Nephron progenitor cell (in vitro differentiated cells): ENCODE measurements at regions not wholly inside any gene's neighbourhood (a gene's known extent, or its start where the extent isn't known, plus 50 kb on each side); places are given as distances from the start of the nearest gene placed in this dataset.

Experiments used
- DNase-seq: peaks from one replicate; pipeline ENCODE4 v3.0.0; 2021
- H3K27ac Mint-ChIP-seq: 2 replicates; pipeline ENCODE4 v1.8.0; 2021; ENCODE audit warnings: mild to moderate bottlenecking, moderate library complexity, mixed read lengths
- H3K27me3 Mint-ChIP-seq: 2 replicates; pipeline ENCODE4 v1.8.0; 2021; ENCODE audit warnings: mild to moderate bottlenecking, low read depth, mixed read lengths; ENCODE audit not compliant: poor library complexity
- H3K36me3 Mint-ChIP-seq: 2 replicates; pipeline ENCODE4 v1.8.0; 2021; ENCODE audit warnings: low read depth, mixed read lengths
- H3K4me1 Mint-ChIP-seq: 2 replicates; pipeline ENCODE4 v1.8.0; 2021; ENCODE audit warnings: mixed read lengths
- H3K4me3 Mint-ChIP-seq: 2 replicates; pipeline ENCODE4 v1.8.0; 2021; ENCODE audit warnings: mild to moderate bottlenecking, moderate library complexity, mixed read lengths
- H3K9me3 Mint-ChIP-seq: 2 replicates; pipeline ENCODE4 v1.8.0; 2021; ENCODE audit warnings: mild to moderate bottlenecking, moderate library complexity, mixed read lengths
- TF ChIP-seq, protein P1 (sequence below): fragments of 200-600 bp; sonication (generic); IDR thresholded peaks from 2 replicates; pipeline ENCODE4 v1.5.0; 2021; ENCODE audit warnings: antibody characterized with exemption

DNA sequence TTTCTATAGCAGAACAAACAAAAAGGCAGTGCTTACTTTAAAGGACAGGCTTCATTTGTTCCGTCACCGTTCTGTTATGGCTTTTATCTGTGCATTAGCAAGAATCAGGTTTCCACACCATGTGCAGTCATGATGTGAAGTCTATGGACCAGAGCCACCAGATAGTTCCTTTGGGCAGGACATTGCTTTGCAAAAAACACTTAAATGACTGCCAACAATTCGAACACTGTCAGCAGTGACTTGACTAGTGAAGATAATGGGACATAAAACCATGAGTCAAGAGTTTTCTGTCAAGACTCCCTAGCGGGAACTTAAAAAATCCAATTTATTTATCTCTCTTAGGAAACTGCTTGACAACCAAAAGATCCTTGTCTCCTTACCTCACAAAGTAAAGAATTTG lies 80.3 kb downstream of the NKX2-1 start:
- no peak overlapping the region for H3K4me3 Mint-ChIP-seq
- peaks cover 70% of the 10 kb centered on the region for H3K27me3 Mint-ChIP-seq
- no peak for DNase-seq
- peaks cover 56% of the 10 kb centered on the region for H3K4me1 Mint-ChIP-seq
- H3K36me3 Mint-ChIP-seq = no peaks in the 10 kb centered on the region
- TF ChIP-seq, protein P1, sequence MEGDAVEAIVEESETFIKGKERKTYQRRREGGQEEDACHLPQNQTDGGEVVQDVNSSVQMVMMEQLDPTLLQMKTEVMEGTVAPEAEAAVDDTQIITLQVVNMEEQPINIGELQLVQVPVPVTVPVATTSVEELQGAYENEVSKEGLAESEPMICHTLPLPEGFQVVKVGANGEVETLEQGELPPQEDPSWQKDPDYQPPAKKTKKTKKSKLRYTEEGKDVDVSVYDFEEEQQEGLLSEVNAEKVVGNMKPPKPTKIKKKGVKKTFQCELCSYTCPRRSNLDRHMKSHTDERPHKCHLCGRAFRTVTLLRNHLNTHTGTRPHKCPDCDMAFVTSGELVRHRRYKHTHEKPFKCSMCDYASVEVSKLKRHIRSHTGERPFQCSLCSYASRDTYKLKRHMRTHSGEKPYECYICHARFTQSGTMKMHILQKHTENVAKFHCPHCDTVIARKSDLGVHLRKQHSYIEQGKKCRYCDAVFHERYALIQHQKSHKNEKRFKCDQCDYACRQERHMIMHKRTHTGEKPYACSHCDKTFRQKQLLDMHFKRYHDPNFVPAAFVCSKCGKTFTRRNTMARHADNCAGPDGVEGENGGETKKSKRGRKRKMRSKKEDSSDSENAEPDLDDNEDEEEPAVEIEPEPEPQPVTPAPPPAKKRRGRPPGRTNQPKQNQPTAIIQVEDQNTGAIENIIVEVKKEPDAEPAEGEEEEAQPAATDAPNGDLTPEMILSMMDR = no peak
- no peaks in the 10 kb centered on the region for H3K9me3 Mint-ChIP-seq
- no peak overlapping the region for H3K27ac Mint-ChIP-seq

DNA sequence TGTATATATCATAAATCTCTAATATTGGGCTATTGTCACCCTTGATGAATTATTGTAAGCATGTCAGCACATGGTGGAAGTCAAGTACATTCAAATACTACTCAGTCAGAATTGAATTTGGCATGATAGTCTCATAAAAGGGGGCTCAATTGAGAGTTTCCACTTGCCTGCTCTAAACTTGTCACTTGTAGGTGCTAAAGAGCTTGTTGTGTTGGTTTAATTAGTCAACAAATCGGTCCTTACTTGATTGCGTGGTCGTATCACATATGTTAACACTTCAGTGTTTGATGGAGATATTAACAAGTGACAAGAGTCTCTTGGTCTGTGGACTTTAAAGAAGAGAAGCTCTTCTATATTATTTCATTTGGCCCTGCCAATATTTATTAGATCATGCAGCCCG lies 81.1 kb downstream of the NKX2-1 start:
- peaks cover 62% of the 10 kb centered on the region for H3K27me3 Mint-ChIP-seq
- H3K4me1 Mint-ChIP-seq = peaks cover 50% of the 10 kb centered on the region
- H3K9me3 Mint-ChIP-seq = no peaks in the 10 kb centered on the region
- no peak overlapping the region for H3K27ac Mint-ChIP-seq
- TF ChIP-seq, protein P1 = no peak
- H3K4me3 Mint-ChIP-seq = no peak overlapping the region
- H3K36me3 Mint-ChIP-seq = no peaks in the 10 kb centered on the region
- no peak for DNase-seq

DNA sequence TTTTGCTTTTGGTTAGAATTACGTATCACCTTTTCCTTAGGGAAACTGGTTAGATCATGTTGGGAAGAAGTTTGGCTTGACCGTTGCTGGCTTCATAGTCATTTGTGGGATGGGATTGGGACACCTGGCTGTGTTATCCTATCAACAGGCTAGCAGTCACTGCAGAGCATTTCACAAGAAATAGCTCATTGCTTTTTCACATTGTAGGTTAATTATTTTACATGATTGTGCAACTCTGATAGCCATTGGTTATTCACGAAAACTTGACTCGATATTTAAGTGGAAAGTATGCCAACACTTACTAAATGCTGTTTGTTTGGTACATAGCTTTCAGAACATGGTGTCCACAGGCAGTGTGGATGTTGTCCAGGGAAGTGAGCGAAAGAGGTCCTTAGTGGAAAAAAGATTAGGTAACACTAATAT lies 89.4 kb downstream of the NKX2-1 start:
- no peak for DNase-seq
- Mint-ChIP-seq H3K4me3 (no peak overlapping the region), H3K9me3 (no peaks in the 10 kb centered on the region), H3K27me3 (peaks cover 32% of the 10 kb centered on the region), H3K27ac (no peak overlapping the region), H3K36me3 (no peaks in the 10 kb centered on the region), H3K4me1 (no peaks in the 10 kb centered on the region)
- TF ChIP-seq, protein P1 = no peak

DNA sequence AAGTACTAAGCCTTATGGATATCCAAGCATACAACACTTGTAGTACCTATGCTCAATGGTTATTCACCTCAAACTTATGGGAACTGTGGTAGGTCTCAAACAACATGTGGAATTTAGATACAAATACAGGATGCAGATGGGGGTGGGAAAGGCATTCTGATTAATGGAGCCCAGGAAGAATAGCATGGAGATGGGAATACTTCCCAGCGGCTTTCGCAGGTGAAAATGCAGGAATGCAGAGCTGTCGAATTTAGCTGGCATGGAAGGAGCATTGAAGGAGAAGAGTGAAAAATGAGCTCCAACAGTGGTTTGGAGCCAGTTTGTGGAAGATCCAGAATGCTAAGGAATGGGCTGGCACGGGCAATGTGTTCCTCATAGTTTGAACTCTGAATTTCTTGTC lies 89.9 kb downstream of the NKX2-1 start:
- TF ChIP-seq, protein P1 = no peak
- Mint-ChIP-seq H3K4me1 (no peaks in the 10 kb centered on the region), H3K27me3 (peaks cover 27% of the 10 kb centered on the region), H3K9me3 (no peaks in the 10 kb centered on the region), H3K4me3 (no peak overlapping the region), H3K36me3 (no peaks in the 10 kb centered on the region), H3K27ac (no peak overlapping the region)
- DNase-seq = no peak

DNA sequence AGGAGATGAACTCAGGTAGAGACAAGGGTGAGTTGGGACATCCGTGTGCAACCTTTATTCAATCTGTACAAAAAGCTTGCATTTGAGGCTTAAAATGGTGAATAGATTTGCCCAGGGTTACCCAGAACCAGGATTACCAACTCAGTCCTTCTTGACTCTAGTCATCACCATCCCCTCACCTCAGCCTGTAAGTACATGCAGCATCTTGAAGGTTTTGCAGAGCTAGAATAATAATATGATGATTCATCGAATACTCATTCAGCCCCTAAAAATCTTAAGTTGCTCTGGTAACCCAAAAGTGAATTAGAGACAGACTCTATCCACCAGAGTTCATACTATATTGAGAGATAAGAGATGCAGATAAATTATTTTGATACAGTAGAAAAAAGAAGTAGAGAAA lies 90.3 kb downstream of the NKX2-1 start:
- Mint-ChIP-seq H3K4me3 (no peak overlapping the region), H3K27me3 (peaks cover 28% of the 10 kb centered on the region), H3K9me3 (no peaks in the 10 kb centered on the region), H3K4me1 (no peaks in the 10 kb centered on the region), H3K27ac (no peak overlapping the region), H3K36me3 (no peaks in the 10 kb centered on the region)
- DNase-seq = no peak
- TF ChIP-seq, protein P1 = no peak

DNA sequence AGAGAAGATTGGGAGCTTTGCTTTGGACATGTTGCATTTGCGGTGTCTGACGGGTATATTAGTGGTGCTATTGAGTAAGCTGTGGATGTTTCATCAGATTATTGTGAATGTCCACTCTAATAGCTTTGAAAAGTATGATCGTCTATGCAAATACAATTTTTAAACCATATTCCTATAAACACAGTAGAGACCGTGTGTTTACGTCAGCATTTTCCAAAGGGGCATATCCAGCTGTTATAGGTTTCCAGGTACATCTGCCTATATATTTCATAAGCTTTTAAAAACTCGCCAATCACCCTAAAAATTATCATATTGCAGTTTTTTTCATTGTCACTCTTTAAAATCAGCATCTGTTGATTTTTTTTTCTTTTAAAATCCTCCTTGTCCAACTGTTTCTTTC lies 91.7 kb downstream of the NKX2-1 start:
- Mint-ChIP-seq H3K4me1 (peaks cover 5% of the 10 kb centered on the region), H3K27ac (no peak overlapping the region), H3K36me3 (no peaks in the 10 kb centered on the region), H3K27me3 (peaks cover 26% of the 10 kb centered on the region), H3K9me3 (no peaks in the 10 kb centered on the region), H3K4me3 (no peak overlapping the region)
- TF ChIP-seq, protein P1 = no peak
- no peak for DNase-seq
